Stimulated activated memory B cell treated with anti-CD40 and anti-IgM and Interleukin-4, amounts not matched to agents 10 μg/mL and 1 μg/mL and 100 μg/mL, for 72 hours (primary cell): ENCODE measurements at regions not wholly inside any gene's neighbourhood (a gene's known extent, or its start where the extent isn't known, plus 50 kb on each side); places are given as distances from the start of the nearest gene placed in this dataset.

ENCODE experiments used
- ATAC-seq: fragments of 150-1000 bp; cut with Tn5 transposase; 2 replicates; pipeline ENCODE4 v1.10.0; 2021
- H3K27ac Mint-ChIP-seq: one replicate; pipeline ENCODE4 v1.8.0; 2022; ENCODE audit warnings: mild to moderate bottlenecking, mixed read lengths
- H3K27me3 Mint-ChIP-seq: one replicate; pipeline ENCODE4 v1.8.0; 2022; ENCODE audit warnings: mixed read lengths
- H3K36me3 Mint-ChIP-seq: one replicate; pipeline ENCODE4 v1.8.0; 2022; ENCODE audit warnings: mixed read lengths
- H3K4me1 Mint-ChIP-seq: one replicate; pipeline ENCODE4 v1.8.0; 2022; ENCODE audit warnings: mixed read lengths
- H3K4me3 Mint-ChIP-seq: one replicate; pipeline ENCODE4 v1.8.0; 2022; ENCODE audit warnings: mild to moderate bottlenecking, moderate library complexity, mixed read lengths
- H3K9me3 Mint-ChIP-seq: one replicate; pipeline ENCODE4 v1.8.0; 2022; ENCODE audit warnings: mixed read lengths

DNA sequence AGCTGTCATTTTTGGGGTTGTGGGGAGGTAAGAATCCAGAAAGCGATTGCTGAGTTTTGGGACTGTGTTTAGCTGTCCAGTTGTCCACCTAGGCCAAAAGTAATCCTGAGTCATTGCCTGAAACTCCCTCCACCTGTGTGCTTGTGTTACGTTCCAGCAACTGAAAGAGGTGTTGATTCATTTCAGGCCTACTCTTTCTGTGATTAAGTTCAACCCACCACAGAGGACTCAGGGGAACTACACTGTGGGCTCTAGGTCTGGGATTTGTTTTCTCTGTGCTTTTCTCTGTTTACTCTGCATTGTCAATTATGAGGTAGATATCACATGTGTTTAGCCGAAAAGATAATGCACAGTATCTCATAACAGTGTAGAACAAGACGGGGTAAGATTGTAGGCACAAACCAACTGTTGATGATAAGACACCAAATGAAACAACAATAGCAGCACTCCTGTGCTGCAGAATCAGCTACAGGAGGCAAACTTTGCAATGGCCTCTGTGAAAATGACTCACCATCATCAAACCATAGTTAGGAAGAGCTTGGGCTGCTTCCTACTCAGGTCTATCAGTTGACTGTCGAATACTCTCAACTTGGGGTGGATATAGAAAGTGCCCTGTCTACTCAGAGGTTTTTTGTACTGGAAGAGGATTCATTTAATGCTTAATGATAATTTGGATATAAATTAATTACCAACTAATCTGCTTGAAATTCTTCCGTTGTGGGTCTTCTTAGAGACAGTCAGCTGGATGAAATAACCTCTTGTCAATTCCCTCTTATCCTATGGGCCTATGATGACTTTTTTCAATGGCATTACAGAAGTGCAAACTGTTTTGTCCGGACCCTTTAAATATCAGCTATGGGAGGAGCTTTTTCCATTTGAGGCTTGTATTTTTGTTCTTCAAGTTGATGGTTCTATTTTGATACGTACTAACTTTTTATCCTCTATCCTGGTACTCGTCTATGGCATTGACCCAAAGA is 385.9 kb downstream of the BMP4 start:
- Mint-ChIP-seq H3K4me3 (no peak overlapping the region), H3K27me3 (no peaks in the 10 kb centered on the region), H3K36me3 (no peaks in the 10 kb centered on the region), H3K4me1 (peaks cover 27% of the 10 kb centered on the region), H3K27ac (peak overlapping the region; percentile 82), H3K9me3 (no peaks in the 10 kb centered on the region)
- ATAC-seq: peak; percentile 93

DNA sequence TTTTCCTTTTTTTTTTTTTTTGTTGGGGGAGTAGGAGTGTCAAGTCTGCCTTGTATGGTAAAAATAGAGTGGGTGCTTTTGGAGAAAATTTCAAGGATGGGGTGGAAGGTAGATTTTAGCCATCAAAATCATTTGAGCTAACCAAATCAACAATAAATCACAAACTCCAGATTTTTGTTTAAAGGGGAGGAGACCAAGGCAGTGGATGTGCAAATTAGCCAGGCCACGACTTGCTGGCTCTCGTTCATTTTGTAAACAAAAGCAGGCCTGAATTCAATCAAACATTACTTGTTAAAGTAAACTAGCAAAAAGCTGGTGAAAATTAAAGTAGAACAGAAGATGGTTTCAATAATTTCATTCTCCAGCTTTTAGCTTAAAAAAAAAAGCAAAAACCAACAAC is 387.2 kb downstream of the BMP4 start:
- no peak overlapping the region for H3K4me3 Mint-ChIP-seq

DNA sequence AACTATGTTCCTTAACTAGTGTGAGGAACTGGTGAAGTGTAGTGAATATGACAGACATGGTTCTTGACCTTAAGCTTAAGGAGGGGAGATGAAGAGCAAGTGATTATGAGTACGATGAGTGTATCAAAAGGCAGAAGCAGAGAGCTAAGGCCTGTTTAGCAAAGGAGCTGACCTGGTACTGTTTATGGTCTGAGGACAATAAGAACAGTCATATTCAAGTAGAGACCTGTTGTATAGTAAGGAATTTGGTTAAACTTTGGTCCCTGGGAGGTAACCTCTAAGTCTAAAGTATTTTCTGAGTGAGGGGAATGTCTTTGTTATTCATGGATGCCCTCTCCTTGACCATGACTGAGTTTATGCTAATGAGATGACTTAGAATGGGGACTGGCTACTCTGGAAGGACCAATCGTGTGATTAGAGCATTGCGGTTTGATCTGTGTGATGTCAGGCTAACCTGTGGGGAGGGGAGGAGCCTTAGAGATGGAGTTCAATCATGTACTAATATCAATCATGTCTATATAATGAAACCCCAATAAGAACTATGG is 389.3 kb downstream of the BMP4 start:
- Mint-ChIP-seq H3K36me3 (peaks cover 2% of the 10 kb centered on the region), H3K4me3 (no peak overlapping the region), H3K27ac (peak overlapping the region; percentile 22), H3K9me3 (peaks cover 8% of the 10 kb centered on the region), H3K27me3 (no peaks in the 10 kb centered on the region), H3K4me1 (peaks cover 32% of the 10 kb centered on the region)
- no peak for ATAC-seq

More for the DNA sequence above, 387.2 kb downstream of the BMP4 start:
- Mint-ChIP-seq H3K27ac (peak overlapping the region; percentile 82), H3K9me3 (peaks cover 8% of the 10 kb centered on the region), H3K27me3 (no peaks in the 10 kb centered on the region), H3K36me3 (no peaks in the 10 kb centered on the region), H3K4me1 (peaks cover 37% of the 10 kb centered on the region)
- ATAC-seq: no peak

DNA sequence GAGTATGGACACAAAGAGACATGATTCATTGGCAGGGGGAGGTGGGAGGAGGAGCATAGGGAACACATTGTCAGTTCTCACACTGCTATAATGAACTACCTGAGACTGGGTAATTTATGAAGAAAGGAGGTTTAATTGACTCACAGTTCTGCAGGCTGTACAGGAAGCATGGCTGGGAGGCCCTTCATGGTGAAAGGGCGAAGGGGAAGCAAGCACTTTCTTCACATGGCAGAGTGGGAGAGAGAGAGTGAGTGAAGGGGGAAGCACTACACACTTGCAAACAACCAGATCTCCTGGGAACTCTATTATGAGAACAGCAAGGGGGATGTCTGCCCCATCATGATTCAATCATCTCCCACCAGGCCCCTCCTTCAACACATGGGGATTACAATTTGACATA is 391.8 kb downstream of the BMP4 start:
- Mint-ChIP-seq H3K4me1 (peaks cover 13% of the 10 kb centered on the region), H3K27me3 (no peaks in the 10 kb centered on the region)
- ATAC-seq: peak; percentile 80

DNA sequence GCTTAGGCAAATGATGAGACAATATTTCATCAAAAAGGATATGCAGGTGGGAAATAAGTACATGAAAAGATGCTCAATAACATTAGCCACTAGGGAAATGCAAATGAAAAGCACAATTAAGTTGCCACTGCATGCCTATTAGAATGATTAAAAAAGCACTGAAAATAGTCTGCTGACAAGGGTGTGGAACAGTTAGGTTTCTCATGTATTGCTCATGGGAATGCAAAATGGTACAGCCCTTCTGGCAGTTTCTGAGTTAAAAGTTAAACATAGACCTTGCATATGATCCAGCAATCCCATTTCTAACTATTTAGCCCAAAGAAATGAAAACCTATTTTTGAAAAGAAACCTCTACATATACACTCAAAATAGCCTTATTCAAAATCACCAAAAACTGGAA is 393.0 kb downstream of the BMP4 start:
- Mint-ChIP-seq H3K27ac (no peak overlapping the region), H3K27me3 (no peaks in the 10 kb centered on the region), H3K4me1 (peaks cover 12% of the 10 kb centered on the region), H3K36me3 (peaks cover 5% of the 10 kb centered on the region), H3K4me3 (no peak overlapping the region), H3K9me3 (peaks cover 11% of the 10 kb centered on the region)
- no peak for ATAC-seq

More for the DNA sequence above, 391.8 kb downstream of the BMP4 start:
- peaks cover 11% of the 10 kb centered on the region for H3K9me3 Mint-ChIP-seq
- peaks cover 5% of the 10 kb centered on the region for H3K36me3 Mint-ChIP-seq
- no peak overlapping the region for H3K27ac Mint-ChIP-seq
- H3K4me3 Mint-ChIP-seq: no peak overlapping the region

DNA sequence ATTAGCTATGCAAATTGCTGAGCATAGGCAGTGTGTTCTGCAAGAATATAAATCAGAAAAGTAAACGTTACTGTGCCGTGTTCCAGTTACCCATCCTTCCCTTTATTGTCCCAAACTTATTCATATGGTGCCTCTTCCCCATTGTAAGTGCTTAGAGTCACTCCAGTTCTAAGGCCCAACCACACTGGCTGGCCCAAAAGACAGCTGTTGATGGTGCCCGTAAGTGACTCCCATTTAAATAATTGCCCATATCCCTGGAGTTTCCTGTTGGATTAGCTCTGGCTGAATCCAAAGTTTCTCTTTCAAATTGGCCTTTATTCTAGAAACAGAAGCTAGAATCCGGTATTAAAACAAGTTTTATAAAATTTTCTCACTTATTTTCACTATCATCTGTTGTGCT is 400.1 kb upstream of the DDHD1 start:
- Mint-ChIP-seq H3K9me3 (no peaks in the 10 kb centered on the region), H3K4me3 (no peak overlapping the region), H3K27me3 (no peaks in the 10 kb centered on the region), H3K4me1 (no peaks in the 10 kb centered on the region), H3K27ac (no peak overlapping the region), H3K36me3 (no peaks in the 10 kb centered on the region)
- ATAC-seq: no peak

DNA sequence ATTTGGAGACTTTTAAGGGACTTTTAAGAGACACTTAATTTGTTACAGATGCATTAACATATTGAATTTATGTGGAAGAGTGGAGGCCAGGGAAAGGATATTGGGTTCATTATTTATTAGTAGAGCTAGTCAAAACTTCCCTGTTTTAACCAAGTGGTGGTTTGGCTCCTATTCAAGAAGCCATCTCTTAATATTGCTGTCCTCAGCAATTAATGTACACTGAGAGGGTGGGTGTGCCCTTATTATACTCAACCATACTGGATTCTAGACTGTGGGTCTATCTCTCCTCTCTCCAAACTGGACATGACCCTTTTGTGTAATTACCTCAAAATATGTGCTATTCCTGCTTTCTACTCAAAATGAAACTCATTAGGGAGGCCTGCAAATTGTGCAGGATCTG is 398.7 kb upstream of the DDHD1 start:
- H3K9me3 Mint-ChIP-seq: no peaks in the 10 kb centered on the region
- H3K27ac Mint-ChIP-seq: no peak overlapping the region
- H3K27me3 Mint-ChIP-seq: no peaks in the 10 kb centered on the region
- no peak for ATAC-seq
- no peaks in the 10 kb centered on the region for H3K36me3 Mint-ChIP-seq
- H3K4me1 Mint-ChIP-seq: no peaks in the 10 kb centered on the region
- no peak overlapping the region for H3K4me3 Mint-ChIP-seq

DNA sequence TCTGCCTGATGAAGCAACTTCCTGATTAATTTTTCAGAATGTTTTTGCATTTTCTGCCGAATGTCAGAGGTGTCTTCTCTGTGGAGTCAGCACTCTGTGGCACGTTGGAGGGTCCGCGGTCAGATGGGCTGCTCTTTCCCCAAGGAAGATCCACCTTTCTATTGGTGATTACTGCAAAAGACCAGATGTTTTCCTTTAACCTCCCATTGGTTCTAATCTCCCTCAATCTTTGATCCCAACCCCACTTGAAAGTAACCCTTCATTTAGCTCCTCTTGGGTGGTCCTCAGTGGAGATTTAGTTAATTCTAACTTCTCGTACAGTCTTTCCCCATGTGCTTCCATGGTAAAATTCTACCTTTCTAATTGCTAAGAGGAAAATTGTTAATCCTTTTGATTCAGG is 397.7 kb upstream of the DDHD1 start:
- no peaks in the 10 kb centered on the region for H3K4me1 Mint-ChIP-seq
- ATAC-seq: no peak
- no peak overlapping the region for H3K4me3 Mint-ChIP-seq
- no peaks in the 10 kb centered on the region for H3K9me3 Mint-ChIP-seq
- H3K36me3 Mint-ChIP-seq: no peaks in the 10 kb centered on the region
- no peaks in the 10 kb centered on the region for H3K27me3 Mint-ChIP-seq
- H3K27ac Mint-ChIP-seq: no peak overlapping the region

DNA sequence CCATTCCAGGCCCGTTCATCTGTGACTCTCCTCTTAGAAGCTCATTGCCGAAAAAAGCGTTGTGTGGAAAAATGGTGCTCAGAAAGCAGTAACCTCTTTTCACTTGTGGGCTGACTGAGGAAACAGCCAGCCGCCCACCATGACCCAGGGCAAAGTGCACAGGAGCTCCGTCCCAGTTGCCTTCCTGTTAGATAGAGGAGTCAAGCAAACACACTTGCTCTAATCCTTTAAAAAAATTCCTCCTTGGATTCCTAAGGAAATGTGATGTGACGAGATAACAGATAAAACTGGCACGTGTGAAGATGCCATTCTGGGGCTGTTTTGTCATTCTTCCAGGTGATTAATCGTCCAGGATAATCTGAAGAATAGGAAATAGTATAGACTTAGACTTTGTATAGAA is 396.8 kb upstream of the DDHD1 start:
- ATAC-seq: no peak
- H3K9me3 Mint-ChIP-seq: no peaks in the 10 kb centered on the region
- peaks cover 7% of the 10 kb centered on the region for H3K4me1 Mint-ChIP-seq
- H3K4me3 Mint-ChIP-seq: no peak overlapping the region
- H3K27me3 Mint-ChIP-seq: no peaks in the 10 kb centered on the region
- no peaks in the 10 kb centered on the region for H3K36me3 Mint-ChIP-seq
- no peak overlapping the region for H3K27ac Mint-ChIP-seq

DNA sequence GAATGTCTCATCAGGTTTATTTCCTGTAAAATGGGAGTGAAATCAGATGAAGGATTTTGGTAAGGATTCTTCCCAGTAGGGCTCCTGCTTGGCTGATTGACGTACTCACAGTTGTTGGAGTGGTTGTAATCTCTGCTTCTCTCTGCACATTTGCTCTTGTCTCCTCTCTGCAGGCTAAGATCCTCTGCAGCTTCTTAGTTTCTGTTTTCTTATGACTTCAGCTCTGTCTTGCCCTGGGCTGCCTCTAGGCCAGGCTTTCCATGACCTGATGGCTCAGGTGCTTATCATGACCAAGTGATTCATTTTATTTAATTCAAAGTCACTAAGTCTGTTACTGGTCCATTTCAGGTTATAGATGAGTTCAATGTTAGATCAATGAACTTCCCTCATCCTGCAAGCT is 394.5 kb upstream of the DDHD1 start:
- Mint-ChIP-seq H3K4me3 (no peak overlapping the region), H3K27ac (no peak overlapping the region), H3K36me3 (no peaks in the 10 kb centered on the region), H3K4me1 (peaks cover 12% of the 10 kb centered on the region), H3K27me3 (no peaks in the 10 kb centered on the region), H3K9me3 (no peaks in the 10 kb centered on the region)
- ATAC-seq: peak; percentile 44

DNA sequence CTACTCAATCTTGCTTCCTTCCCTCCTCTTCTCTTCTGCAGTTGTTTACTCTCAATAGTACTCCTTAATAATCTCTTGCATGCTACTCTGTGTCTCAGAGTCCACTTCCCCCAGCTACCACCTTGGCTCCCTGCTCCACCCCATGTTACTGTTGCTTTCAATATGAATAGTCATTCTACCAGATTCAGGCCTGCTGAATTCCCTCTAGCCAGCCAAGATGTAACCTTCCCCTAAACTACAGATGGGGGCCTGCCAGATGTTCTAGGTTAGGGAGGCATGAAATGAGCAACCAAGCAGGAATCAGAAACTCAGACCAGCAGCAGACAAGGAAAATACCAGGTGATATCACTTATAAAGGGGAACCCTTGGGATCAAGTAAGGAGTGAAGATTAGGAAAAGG is 392.1 kb upstream of the DDHD1 start:
- Mint-ChIP-seq H3K4me3 (no peak overlapping the region), H3K27me3 (no peaks in the 10 kb centered on the region), H3K36me3 (no peaks in the 10 kb centered on the region), H3K9me3 (no peaks in the 10 kb centered on the region), H3K27ac (peak overlapping the region; percentile 16), H3K4me1 (peaks cover 12% of the 10 kb centered on the region)
- ATAC-seq: peak; percentile 79

DNA sequence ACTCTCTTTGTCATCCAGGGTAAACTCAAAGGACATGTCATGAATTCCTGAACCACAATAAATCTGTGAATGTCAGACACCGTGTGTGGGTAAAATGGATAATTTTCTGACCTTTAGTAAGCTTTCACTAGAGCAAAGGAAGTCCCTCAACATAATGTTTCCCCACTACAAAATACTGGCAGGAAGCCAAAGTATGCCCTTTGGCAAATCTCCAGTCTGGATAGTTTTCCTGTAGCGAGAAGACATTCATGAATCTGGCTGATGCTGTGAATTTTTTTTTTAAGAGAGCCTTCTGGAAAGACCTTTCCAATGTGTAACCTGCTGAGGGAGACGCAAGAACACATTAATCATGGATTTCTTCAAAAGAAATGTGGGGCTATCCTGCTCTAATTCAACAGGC is 389.6 kb upstream of the DDHD1 start:
- no peaks in the 10 kb centered on the region for H3K27me3 Mint-ChIP-seq
- ATAC-seq: no peak
- H3K36me3 Mint-ChIP-seq: no peaks in the 10 kb centered on the region
- H3K4me3 Mint-ChIP-seq: no peak overlapping the region
- no peaks in the 10 kb centered on the region for H3K9me3 Mint-ChIP-seq
- H3K4me1 Mint-ChIP-seq: peaks cover 12% of the 10 kb centered on the region
- H3K27ac Mint-ChIP-seq: no peak overlapping the region

DNA sequence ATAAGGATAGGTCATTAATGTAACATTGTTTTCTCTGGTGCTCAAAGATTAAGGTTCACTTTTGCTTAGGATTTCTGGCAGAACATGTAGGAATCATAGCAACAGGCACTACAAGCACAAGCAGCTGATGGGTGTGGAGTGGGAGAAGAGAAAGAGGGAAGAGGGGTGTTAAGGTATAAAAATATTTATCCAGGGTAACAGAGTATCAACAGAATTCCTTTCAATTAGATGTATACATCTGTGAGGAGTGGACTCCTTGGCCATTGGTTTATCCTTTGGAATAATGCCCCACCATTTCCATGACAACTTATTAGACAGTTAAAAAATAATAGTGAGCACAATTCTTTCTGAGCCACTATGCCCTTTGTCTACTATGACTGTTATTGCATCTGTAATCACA is 388.3 kb upstream of the DDHD1 start:
- H3K9me3 Mint-ChIP-seq: no peaks in the 10 kb centered on the region
- ATAC-seq: no peak
- no peak overlapping the region for H3K27ac Mint-ChIP-seq
- no peaks in the 10 kb centered on the region for H3K36me3 Mint-ChIP-seq
- H3K4me1 Mint-ChIP-seq: peaks cover 15% of the 10 kb centered on the region
- H3K4me3 Mint-ChIP-seq: no peak overlapping the region
- no peaks in the 10 kb centered on the region for H3K27me3 Mint-ChIP-seq

DNA sequence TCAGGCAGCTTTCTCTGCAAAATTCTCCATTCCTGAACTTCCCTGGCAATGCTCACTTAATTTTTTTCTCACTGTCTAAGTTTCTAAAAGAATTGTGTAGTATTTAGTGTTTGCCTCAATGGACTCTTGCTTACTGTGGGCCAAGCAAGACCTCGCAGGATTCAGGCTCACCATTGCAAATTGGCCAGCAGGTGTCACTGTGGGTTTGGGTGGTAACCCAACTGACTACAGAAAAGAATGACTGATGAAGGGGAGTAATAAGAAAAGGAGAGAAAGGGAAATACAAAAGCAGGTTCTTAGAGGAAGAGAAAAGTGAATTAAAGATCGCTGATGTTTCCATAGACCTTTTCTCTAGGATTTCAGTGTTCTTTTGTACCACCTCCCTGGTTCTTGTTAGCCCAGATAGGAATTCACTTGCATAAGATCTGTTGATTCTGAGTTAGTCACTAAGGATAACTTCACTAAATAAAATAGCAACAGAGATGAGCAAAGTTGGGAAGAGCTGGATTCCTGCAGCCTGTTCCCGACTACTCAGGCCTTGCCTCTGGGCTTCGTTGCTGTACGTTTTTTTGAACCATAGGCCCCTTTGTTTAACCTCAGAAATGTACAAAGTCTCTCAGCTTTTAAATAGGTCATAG is 386.5 kb upstream of the DDHD1 start:
- no peak overlapping the region for H3K27ac Mint-ChIP-seq
- peaks cover 9% of the 10 kb centered on the region for H3K4me1 Mint-ChIP-seq
- no peak overlapping the region for H3K4me3 Mint-ChIP-seq
- H3K9me3 Mint-ChIP-seq: no peaks in the 10 kb centered on the region
- peak; percentile 79 for ATAC-seq
- H3K36me3 Mint-ChIP-seq: no peaks in the 10 kb centered on the region
- H3K27me3 Mint-ChIP-seq: no peaks in the 10 kb centered on the region

DNA sequence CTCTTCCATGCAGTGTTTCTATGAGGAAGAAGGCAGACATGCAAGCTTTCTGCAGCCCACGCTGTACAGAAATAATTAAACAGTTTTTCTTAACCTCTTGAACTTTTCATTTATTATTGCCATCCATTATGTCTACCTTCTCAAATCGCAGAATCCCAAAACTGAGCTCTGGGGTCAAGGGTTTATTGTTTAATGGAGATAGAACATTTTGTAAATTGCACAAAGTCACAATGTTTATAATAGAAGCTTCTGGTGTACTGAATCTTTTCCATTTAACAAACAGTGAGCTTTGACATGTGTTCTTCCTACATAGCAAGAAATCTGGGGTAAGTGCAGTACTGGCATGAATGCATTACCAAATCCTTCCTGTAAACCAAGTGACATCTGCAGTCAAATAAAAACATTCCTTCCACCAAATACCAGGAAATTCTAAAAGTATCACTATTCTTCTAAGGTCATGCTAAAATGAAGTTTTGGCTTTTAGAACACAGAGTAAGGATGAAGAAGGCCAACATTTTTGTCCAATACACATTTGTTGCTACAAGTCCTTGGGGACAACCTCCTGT is 385.3 kb upstream of the DDHD1 start:
- Mint-ChIP-seq H3K27ac (no peak overlapping the region), H3K36me3 (no peaks in the 10 kb centered on the region), H3K4me1 (peaks cover 5% of the 10 kb centered on the region), H3K27me3 (no peaks in the 10 kb centered on the region), H3K9me3 (no peaks in the 10 kb centered on the region), H3K4me3 (no peak overlapping the region)
- no peak for ATAC-seq
